GM12865 (cell line): ENCODE measurements at regions not wholly inside any gene's neighbourhood (a gene's known extent, or its start where the extent isn't known, plus 50 kb on each side); places are given as distances from the start of the nearest gene placed in this dataset.
"Not testable (repeated sequence)": the region's sequence is repeated elsewhere in the genome, so short reads cannot be mapped to it uniquely, and the experiment has no call there.

Experiments
- DNase-seq: peaks from one replicate; pipeline ENCODE4 v3.0.0; 2010; ENCODE audit warnings: low read depth
- H3K4me3 ChIP-seq: 2 replicates; pipeline ENCODE4 v1.5.1; 2011; ENCODE audit warnings: mild to moderate bottlenecking, low read depth, low read length, control low read depth

DNA sequence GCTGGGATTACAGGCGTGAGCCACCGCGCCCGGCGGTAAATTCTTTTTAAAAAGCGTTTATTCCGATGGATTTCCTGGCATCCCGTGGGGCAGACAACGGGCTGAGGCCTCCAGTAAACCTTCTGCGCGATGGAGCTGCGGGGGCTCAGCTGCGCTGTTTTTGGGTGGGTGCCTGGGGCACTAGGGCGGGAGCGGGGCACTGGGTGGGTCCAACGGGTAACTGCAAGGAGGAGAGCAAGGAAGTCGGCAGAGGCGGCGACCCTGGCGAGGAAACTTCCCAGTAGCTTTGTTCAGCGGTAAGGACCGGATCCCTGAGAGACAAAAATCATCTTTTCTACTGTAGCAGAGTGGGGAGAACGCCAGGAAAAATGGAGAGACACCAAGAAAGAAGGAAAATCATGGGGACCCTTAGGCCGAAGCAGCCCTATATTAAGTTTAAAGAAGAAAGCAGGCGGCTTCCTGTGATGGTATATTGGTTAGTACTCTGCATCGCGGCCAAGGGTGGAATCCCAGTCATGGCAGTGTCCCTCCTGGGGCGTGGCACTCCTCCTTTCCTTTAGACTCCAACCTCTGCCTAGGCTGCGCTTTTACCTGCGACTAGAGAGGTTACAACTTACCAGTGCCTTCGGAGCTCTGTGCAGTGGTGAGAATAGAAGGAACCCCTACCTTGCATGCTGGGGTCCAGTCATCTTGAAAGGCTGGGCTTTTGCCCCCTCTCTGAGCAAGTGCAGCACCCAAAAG lies 63.0 kb upstream of the NBPF20 start:
- H3K4me3 ChIP-seq, DNase-seq: not testable (repeated sequence)

DNA sequence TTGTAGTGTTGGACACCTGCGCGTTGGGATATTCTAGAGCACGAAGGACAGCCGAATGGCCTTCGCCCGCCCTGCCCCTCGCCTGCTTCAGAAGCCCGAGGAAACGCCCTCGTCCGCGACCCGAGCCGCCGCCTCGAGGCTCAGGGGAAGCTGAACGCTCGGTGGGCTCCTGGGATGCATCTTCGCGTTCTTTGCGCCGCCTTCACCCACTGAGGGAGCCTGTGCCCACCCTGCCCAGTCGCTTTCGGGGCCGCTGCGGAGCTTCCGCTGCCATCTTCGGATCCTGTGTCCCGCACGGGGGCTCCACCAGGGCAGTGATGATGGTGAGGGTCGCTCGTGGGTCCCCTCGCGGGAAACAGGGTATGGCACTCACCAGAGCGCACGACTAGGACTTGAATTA lies 61.8 kb upstream of the NBPF20 start:
- H3K4me3 ChIP-seq: peak overlapping the region; percentile 24
- DNase-seq: not testable (repeated sequence)

DNA sequence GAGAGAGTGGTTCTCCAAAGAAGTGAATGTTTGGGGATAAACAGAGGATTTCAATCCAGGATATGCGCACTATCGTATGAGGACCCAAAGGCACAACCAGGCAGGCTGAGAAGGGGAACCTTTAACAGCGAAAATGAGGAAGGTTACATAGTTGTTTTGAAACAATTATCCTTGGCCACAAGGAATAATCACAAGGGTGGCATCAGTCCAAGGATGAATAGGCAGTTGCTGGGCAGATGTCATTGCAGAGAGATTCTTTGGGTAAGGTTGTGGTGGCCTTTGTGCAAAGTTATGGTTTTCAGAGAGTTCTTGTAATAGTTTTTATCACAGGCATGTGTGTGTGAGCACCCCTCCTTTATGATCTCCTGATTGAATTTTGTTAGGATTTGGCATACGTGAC lies 58.9 kb upstream of the NBPF20 start:
- not testable (repeated sequence) for H3K4me3 ChIP-seq, DNase-seq

DNA sequence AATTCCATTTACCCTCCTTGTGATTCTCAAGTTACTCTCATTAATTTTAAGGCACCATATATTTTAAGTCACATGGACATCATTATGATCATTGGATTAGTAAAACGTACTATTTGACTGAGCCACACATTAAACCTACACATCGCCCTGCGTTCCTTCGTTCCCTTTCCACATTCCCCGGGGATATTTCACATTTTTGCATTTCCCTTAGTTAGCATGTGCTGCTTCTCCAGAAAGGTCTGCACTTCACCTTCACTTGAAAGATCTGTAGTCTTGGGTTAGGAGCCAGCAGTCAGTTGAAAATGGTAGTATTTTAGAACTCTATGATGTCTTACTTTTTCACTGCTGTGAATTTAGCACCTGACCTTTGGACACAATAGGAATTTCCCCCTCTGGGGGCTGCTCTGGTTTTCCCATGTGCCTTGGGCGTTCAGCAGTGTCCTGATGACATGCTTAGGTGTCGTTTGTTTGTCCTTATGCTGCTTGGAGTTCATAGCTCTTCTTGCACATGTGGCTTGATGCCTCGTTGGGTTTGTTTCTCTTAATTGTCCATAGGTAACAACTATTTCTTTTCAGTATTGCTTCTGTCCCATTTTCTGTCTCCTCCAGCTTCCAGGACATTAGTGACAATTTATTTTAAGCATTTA lies 56.9 kb upstream of the NBPF20 start:
- H3K4me3 ChIP-seq, DNase-seq: not testable (repeated sequence)

DNA sequence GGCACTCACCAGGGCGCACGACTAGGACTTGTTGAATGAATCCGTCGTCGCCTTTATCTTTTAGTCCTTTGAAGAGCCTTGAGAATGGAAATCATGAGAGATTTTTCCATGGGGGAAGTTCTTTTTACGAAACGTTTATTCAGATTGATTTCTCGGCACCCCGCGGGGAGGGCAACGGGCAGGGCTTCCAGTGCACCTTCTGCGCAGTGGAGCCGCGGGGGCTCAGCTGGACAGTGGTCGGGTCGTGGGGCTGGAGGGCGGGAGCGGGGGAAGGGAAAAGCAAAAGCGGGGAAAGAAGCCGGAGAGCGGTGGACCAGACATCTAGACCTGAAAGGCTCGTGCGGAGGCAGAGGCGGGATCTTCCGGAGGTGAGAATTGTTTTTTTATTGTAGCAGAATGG lies 50.6 kb upstream of the NBPF20 start:
- not testable (repeated sequence) for H3K4me3 ChIP-seq, DNase-seq

DNA sequence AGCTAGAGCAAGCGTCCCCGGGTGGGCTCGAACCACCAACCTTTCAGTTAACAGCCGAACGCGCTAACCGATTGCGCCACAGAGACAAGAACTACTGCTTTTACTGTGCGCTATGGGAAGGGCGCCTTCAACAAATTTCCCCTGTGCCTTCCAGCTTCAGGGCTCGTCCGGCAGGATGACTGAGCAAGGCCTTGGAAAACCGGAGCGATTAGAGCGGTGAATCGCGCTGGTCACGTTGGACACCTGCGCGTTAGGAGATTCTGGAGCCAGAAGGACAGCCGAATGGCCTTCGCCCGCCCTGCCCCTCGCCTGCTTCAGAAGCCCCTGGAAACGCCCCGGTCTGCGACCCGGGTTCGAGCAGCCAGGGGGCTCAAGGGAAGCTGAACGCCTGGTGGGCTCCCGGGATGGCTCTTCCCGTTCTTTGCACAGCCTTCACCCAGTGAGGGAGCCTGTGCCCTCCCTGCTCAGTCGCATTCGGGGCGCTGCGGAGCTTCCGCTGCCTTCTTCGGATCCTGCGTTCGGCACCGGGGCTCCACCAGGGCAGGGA lies 50.0 kb upstream of the NBPF20 start:
- DNase-seq: peak; percentile 5
- not testable (repeated sequence) for H3K4me3 ChIP-seq
